Left lung (tissue), 4 donors: ENCODE measurements at regions not wholly inside any gene's neighbourhood (a gene's known extent, or its start where the extent isn't known, plus 50 kb on each side); places are given as distances from the start of the nearest gene placed in this dataset.

Experiments
- ATAC-seq: fragments of 200-7000 bp; cut with Tn5 transposase; one replicate; pipeline ENCODE4 v1.9.1; 2020; ENCODE audit warnings: moderate library complexity
- DNase-seq, 4 donors: peaks; one replicate each; pipeline ENCODE4 v3.0.0-alpha.2; 2013 to 2020
- H3K27ac ChIP-seq, 2 donors: fragments of 200-600 bp; sonication (generic) in 1 of 2; one replicate each; pipeline versions ENCODE4 v1.5.0 to v1.8.0; 2020 to 2021
- H3K27me3 ChIP-seq, 2 donors: fragments of 200-600 bp; sonication (generic) in 1 of 2; one replicate each; pipeline versions ENCODE4 v1.5.0 to v1.8.0; 2020 to 2021
- H3K36me3 ChIP-seq, 2 donors: fragments of 200-600 bp; sonication (generic) in 1 of 2; one replicate each; pipeline versions ENCODE4 v1.5.0 to v1.8.0; 2020 to 2021
- H3K4me1 ChIP-seq, 2 donors: fragments of 200-600 bp; one replicate each; pipeline ENCODE4 v1.8.0; 2021
- H3K4me3 ChIP-seq, 2 donors: fragments of 200-600 bp; sonication (generic) in 1 of 2; one replicate each; pipeline versions ENCODE4 v1.5.0 to v1.8.0; 2020 to 2021; ENCODE audit warnings: mild to moderate bottlenecking in 1 of 2
- H3K9me3 ChIP-seq, 2 donors: fragments of 200-600 bp; sonication (generic) in 1 of 2; one replicate each; pipeline versions ENCODE4 v1.5.0 to v1.8.0; 2020 to 2021
- CTCF ChIP-seq, 2 donors: fragments of 200-600 bp; sonication (generic) in 1 of 2; IDR thresholded peaks; one replicate each; pipeline versions ENCODE4 v1.5.0 to v1.8.0; 2021; ENCODE audit warnings: antibody characterized with exemption in 2 of 2
- intact Hi-C, 2 donors: fragments of 100-400 bp; cut with DNase I; formaldehyde crosslinking; loops; one replicate each; pipeline versions ENCODE4 v1.11.2 to v1.14.2; 2022
- donor health status: DM: no; HTN: yes; CAD: no.
- donor health status: DM: no; HTN: no; CAD: no.

GRCh38 chr5:12384005-12384404 is 479.8 kb upstream of the CTNND2 start:
- TF ChIP-seq CTCF (IDR thresholded peaks at IDR 0.05) = no peak
- no peak overlapping the region for H3K27ac ChIP-seq
- no peaks in the 10 kb centered on the region for H3K36me3 ChIP-seq
- intact Hi-C loops = no loop called here
- no peaks in the 10 kb centered on the region for H3K4me1 ChIP-seq
- peaks cover 0 to 22% of the 10 kb centered on the region in 2 donors for H3K9me3 ChIP-seq
- no peaks in the 10 kb centered on the region for H3K27me3 ChIP-seq
- no peak overlapping the region for H3K4me3 ChIP-seq
- ATAC-seq (no peak), DNase-seq (no peak)

DNA sequence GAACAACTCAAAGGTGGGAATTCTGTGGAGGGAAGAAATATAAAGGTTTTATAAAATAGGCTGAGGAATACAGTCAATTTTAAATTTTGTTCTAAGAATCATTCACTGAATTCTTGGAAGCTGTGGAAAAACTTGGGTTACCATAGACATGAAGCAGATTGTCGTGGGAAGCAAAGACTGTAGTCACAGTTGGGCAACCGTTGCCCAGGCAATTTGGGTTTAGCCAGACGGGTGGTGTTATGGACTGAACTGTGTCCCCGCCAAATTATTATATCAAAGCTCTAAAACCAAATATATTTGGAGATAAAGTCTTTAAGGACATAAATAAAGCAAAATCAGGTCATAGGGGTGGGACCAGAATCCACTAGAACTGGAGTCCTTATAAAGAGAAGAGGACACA is 463.7 kb upstream of the CTNND2 start:
- TF ChIP-seq CTCF (IDR thresholded peaks at IDR 0.05) = no peak
- no peak overlapping the region for H3K4me3 ChIP-seq
- intact Hi-C loops = no loop called here
- H3K9me3 ChIP-seq = peaks cover 0 to 5% of the 10 kb centered on the region in 2 donors
- no peaks in the 10 kb centered on the region for H3K36me3 ChIP-seq
- no peak overlapping the region for H3K27ac ChIP-seq
- no peak for ATAC-seq
- no peak for DNase-seq
- H3K27me3 ChIP-seq = no peaks in the 10 kb centered on the region
- H3K4me1 ChIP-seq = no peaks in the 10 kb centered on the region

DNA sequence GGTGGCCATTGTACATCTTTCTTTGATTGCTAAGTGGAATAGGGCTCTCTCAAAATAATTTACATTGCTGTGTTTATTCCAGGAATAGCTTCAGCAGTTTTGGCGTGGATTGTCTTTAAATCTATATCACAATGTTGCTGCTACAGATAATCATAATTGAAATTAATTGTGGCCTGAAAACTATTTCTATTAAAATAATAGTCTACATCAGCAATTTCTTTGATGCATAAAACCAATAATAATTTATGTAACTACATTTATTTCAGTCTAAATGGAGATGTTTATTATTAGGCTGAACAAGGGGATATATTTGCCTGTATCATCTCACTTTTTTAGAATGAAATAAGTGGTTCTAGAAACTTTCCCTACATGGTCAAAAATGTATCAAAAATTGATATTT is 456.0 kb upstream of the CTNND2 start:
- no peaks in the 10 kb centered on the region for H3K4me1 ChIP-seq
- intact Hi-C loops = no loop called here
- H3K9me3 ChIP-seq = peaks cover 0 to 15% of the 10 kb centered on the region in 2 donors
- ATAC-seq (no peak), DNase-seq (no peak)
- H3K27me3 ChIP-seq = no peaks in the 10 kb centered on the region
- TF ChIP-seq CTCF (IDR thresholded peaks at IDR 0.05) = no peak
- no peak overlapping the region for H3K4me3 ChIP-seq
- no peak overlapping the region for H3K27ac ChIP-seq
- no peaks in the 10 kb centered on the region for H3K36me3 ChIP-seq

- Histone ChIP-seq H3K4me1 (no peaks in the 10 kb centered on the region), H3K27me3 (no peaks in the 10 kb centered on the region), H3K9me3 (peaks cover 0 to 18% of the 10 kb centered on the region in 2 donors), H3K36me3 (no peaks in the 10 kb centered on the region), H3K4me3 (no peak overlapping the region), H3K27ac (no peak overlapping the region)
- ATAC-seq = no peak
- no peak for DNase-seq
- TF ChIP-seq CTCF (IDR thresholded peaks at IDR 0.05) = no peak
- intact Hi-C loops = no loop called here
These were observed 454.3 kb upstream of the CTNND2 start for GRCh38 chr5:12358371-12359090.

- no peak overlapping the region for H3K4me3 ChIP-seq
- intact Hi-C loops = no loop called here
- peaks cover 0 to 19% of the 10 kb centered on the region in 2 donors for H3K9me3 ChIP-seq
- DNase-seq (no peak), ATAC-seq (no peak)
- no peak overlapping the region for H3K27ac ChIP-seq
- H3K4me1 ChIP-seq = no peaks in the 10 kb centered on the region
- TF ChIP-seq CTCF (IDR thresholded peaks at IDR 0.05) = no peak
- no peaks in the 10 kb centered on the region for H3K36me3 ChIP-seq
- H3K27me3 ChIP-seq = no peaks in the 10 kb centered on the region
These were observed 453.4 kb upstream of the CTNND2 start for GRCh38 chr5:12357626-12358025.
